DND-41 (cell line): ENCODE measurements at regions not wholly inside any gene's neighbourhood (a gene's known extent, or its start where the extent isn't known, plus 50 kb on each side); places are given as distances from the start of the nearest gene placed in this dataset.

Experiments used
- ATAC-seq: fragments of 200-7000 bp; cut with Tn5 transposase; 3 replicates; pipeline ENCODE4 v1.9.1; 2021; ENCODE audit warnings: low read depth; ENCODE audit not compliant: insufficient read depth
- DNase-seq: peaks from one replicate; pipeline ENCODE4 v3.0.0-alpha.2; 2020
- H2AFZ ChIP-seq: 2 replicates; pipeline ENCODE4 v1.6.0; 2012; ENCODE audit warnings: low read depth, low read length
- H3K27ac ChIP-seq: 2 replicates; pipeline ENCODE4 v1.5.1; 2012; ENCODE audit warnings: low read length, inconsistent platforms
- H3K27me3 ChIP-seq: fragments of 200-600 bp; sonication (generic); 2 replicates; pipeline ENCODE4 v1.6.0; 2012; ENCODE audit warnings: low read length, mild to moderate bottlenecking, inconsistent platforms; ENCODE audit not compliant: insufficient read depth, poor library complexity
- H3K36me3 ChIP-seq: 2 replicates; pipeline ENCODE4 v1.5.1; 2012; ENCODE audit warnings: low read length, inconsistent platforms; ENCODE audit not compliant: insufficient read depth
- H3K4me1 ChIP-seq: 2 replicates; pipeline ENCODE4 v1.5.1; 2012; ENCODE audit warnings: mild to moderate bottlenecking, low read length; ENCODE audit not compliant: insufficient read depth
- H3K4me2 ChIP-seq: 2 replicates; pipeline ENCODE4 v1.6.0; 2012; ENCODE audit warnings: mild to moderate bottlenecking, moderate library complexity, low read length, inconsistent platforms; ENCODE audit not compliant: insufficient read depth
- H3K4me3 ChIP-seq, 2 experiments: fragments of 200-600 bp in 1 of 2; shearing (Covaris generic) in 1 of 2; 2 replicates each; pipeline ENCODE4 v1.5.1; 2012 to 2016; ENCODE audit warnings: inconsistent platforms in 2 of 2, low read length in 2 of 2, mild to moderate bottlenecking in 2 of 2, low read depth in 1 of 2, moderate library complexity in 1 of 2
- H3K79me2 ChIP-seq: 2 replicates; pipeline ENCODE4 v1.6.0; 2012; ENCODE audit warnings: low read length, inconsistent platforms; ENCODE audit not compliant: insufficient read depth
- H3K9ac ChIP-seq: 2 replicates; pipeline ENCODE4 v1.6.0; 2012; ENCODE audit warnings: low read depth, mild to moderate bottlenecking, inconsistent platforms, low read length, moderate library complexity
- H3K9me3 ChIP-seq: 2 replicates; pipeline ENCODE4 v1.5.1; 2012; ENCODE audit warnings: low read length, moderate library complexity, mild to moderate bottlenecking, inconsistent platforms; ENCODE audit not compliant: insufficient read depth, severe bottlenecking
- H4K20me1 ChIP-seq: 2 replicates; pipeline ENCODE4 v1.6.0; 2012; ENCODE audit warnings: low read length; ENCODE audit not compliant: insufficient read depth
- EZH2 ChIP-seq: IDR thresholded peaks from 3 replicates; pipeline ENCODE4 v1.6.1; 2012; ENCODE audit warnings: borderline replicate concordance, low read depth, mild to moderate bottlenecking, moderate library complexity, low read length, inconsistent platforms; ENCODE audit not compliant: severe bottlenecking
- TF ChIP-seq, protein P1 (sequence below): IDR thresholded peaks from 2 replicates; pipeline ENCODE4 v1.5.1; 2012; ENCODE audit warnings: borderline replicate concordance, low read length, moderate library complexity, mild to moderate bottlenecking; ENCODE audit not compliant: poor library complexity, severe bottlenecking; ENCODE audit errors: extremely low read depth

DNA sequence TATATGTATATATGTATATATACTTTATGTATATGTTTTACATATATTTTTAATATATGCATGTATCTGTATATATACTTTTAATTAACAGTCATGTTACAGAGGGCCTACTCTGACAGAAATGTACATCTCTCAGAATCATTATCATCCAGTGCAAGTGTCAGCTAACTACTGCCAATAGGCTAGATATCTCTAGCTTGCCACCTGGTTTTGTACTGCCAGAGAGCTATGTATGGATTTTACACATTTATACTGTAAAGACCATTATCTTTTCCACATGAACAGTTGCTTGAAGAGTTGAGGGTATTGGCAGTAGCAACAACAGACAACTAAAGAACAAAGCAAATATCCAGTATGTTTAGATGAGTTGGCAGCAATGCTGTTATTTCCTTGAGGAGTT, 99.7 kb upstream of the VGLL3 start:
- H3K9ac ChIP-seq: no peak overlapping the region
- no peak overlapping the region for H2AFZ ChIP-seq
- no peaks in the 10 kb centered on the region for H3K4me1 ChIP-seq
- no peak overlapping the region for H3K4me2 ChIP-seq
- H3K4me3 ChIP-seq: no peak overlapping the region
- no peaks in the 10 kb centered on the region for H4K20me1 ChIP-seq
- no peaks in the 10 kb centered on the region for H3K27me3 ChIP-seq
- no peaks in the 10 kb centered on the region for H3K9me3 ChIP-seq
- TF ChIP-seq, protein P1, sequence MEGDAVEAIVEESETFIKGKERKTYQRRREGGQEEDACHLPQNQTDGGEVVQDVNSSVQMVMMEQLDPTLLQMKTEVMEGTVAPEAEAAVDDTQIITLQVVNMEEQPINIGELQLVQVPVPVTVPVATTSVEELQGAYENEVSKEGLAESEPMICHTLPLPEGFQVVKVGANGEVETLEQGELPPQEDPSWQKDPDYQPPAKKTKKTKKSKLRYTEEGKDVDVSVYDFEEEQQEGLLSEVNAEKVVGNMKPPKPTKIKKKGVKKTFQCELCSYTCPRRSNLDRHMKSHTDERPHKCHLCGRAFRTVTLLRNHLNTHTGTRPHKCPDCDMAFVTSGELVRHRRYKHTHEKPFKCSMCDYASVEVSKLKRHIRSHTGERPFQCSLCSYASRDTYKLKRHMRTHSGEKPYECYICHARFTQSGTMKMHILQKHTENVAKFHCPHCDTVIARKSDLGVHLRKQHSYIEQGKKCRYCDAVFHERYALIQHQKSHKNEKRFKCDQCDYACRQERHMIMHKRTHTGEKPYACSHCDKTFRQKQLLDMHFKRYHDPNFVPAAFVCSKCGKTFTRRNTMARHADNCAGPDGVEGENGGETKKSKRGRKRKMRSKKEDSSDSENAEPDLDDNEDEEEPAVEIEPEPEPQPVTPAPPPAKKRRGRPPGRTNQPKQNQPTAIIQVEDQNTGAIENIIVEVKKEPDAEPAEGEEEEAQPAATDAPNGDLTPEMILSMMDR: no peak
- TF ChIP-seq EZH2: no peak
- ATAC-seq: no peak
- H3K27ac ChIP-seq: no peak overlapping the region
- H3K36me3 ChIP-seq: no peaks in the 10 kb centered on the region
- H3K79me2 ChIP-seq: no peaks in the 10 kb centered on the region
- DNase-seq: no peak

DNA sequence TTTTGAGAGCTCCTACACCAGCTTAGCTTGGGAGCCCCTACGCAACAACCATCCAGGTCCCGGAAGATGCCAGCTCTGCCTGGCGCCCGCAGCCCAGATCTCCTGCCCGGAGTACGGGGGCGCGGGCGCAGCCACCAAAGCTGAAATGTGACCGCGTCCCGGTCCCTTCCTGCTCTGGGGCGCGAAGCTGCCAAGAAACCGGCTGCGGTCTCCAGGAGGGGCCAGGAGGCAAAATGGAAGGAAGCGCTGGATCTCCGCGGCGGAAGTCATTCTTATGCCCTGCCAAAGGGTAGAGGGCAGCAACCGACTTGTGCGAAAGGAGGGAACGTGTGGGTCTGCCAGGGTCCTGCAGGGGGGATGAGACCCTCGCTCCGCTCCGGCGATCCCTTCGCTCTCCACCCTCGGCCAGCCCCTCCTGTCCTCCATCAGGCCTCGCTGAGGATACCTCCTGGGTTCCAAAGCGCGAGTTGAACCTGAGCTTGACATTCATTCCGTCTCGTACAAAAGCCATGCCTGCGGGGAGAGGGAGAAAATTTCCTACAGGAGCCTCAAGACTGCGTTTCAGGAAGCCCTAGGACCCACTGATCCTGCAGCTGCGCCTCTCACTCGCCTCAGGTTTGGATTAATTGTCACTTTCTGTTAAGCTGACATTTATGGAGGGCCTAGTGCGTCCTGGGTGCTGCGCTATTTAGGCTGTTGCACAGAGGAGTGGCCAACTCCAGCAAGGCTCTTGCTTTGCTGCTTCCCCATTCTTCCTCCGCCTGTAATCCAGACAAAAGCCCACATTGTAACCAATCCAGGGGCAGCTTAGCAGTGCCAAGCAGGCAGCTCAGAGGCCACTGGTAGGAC, 98.3 kb upstream of the VGLL3 start:
- Histone ChIP-seq H3K9me3 (no peaks in the 10 kb centered on the region), H4K20me1 (no peaks in the 10 kb centered on the region), H3K4me2 (no peak overlapping the region), H3K79me2 (no peaks in the 10 kb centered on the region), H3K9ac (no peak overlapping the region), H3K36me3 (no peaks in the 10 kb centered on the region), H2AFZ (no peak overlapping the region), H3K4me1 (no peaks in the 10 kb centered on the region), H3K27me3 (no peaks in the 10 kb centered on the region), H3K4me3 (no peak overlapping the region), H3K27ac (no peak overlapping the region)
- ATAC-seq: no peak
- no peak for DNase-seq
- TF ChIP-seq, protein P1: no peak
- TF ChIP-seq EZH2: no peak

DNA sequence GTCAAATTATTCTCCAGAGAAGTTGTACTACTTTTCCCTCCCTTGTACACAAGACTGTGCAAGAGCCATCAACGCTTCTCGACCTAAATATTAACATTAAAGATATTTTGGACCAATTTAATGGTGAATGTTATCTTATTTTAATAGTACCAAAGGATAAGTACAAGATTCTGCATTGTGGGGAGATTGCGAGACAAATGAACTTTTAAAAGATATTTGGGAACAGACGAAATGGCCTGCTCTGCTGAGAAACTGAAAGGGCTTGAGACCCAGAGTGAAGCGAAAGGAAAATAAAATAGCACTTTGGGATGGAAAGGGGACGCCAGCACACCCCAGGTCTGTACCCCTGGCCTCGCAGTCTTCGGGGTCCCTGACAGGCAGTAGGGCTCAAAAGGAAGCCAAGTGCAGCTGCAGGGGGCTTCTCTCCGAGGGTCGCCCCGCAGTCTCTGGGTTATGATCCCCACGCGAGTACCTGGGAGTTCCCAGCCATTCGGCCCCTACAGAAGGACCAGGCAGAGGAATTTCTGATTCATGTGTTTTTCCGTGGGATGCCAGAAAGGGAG, 97.6 kb upstream of the VGLL3 start:
- Histone ChIP-seq H3K27ac (no peak overlapping the region), H3K9ac (no peak overlapping the region), H3K4me2 (no peak overlapping the region), H2AFZ (no peak overlapping the region), H3K27me3 (no peaks in the 10 kb centered on the region), H3K79me2 (no peaks in the 10 kb centered on the region), H3K4me1 (no peaks in the 10 kb centered on the region), H3K36me3 (no peaks in the 10 kb centered on the region), H4K20me1 (no peaks in the 10 kb centered on the region), H3K9me3 (no peaks in the 10 kb centered on the region), H3K4me3 (no peak overlapping the region)
- no peak for DNase-seq
- no peak for TF ChIP-seq EZH2
- no peak for ATAC-seq

DNA sequence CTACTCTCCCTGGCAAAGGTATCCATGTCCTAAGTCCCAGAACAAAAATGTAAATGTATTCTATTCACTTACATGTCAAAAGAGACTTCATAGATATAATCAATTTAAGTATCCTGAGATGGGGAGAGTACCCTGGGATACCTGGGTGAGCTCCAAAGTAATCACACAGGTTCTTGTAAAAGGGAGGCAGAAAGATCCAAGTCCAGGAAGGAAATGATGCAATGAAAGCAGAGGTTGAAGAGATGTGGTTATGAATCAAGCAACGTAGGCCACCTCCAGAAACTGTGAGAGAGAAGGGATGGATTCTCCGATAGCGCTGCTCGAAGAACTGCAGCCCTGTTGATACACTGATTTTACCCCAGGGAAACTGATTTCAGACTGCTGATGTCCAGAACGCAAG, 93.9 kb upstream of the VGLL3 start:
- Histone ChIP-seq H3K79me2 (no peaks in the 10 kb centered on the region), H3K9me3 (no peaks in the 10 kb centered on the region), H3K9ac (no peak overlapping the region), H2AFZ (no peak overlapping the region), H3K27me3 (no peaks in the 10 kb centered on the region), H3K36me3 (no peaks in the 10 kb centered on the region), H3K4me3 (no peak overlapping the region), H3K4me1 (no peaks in the 10 kb centered on the region), H4K20me1 (no peaks in the 10 kb centered on the region), H3K4me2 (no peak overlapping the region), H3K27ac (no peak overlapping the region)
- no peak for TF ChIP-seq EZH2
- TF ChIP-seq, protein P1: no peak
- peak; percentile 16 for DNase-seq
- ATAC-seq: peak; percentile 72
